DND-41 (cell line): ENCODE measurements at regions not wholly inside any gene's neighbourhood (a gene's known extent, or its start where the extent isn't known, plus 50 kb on each side); places are given as distances from the start of the nearest gene placed in this dataset.

ENCODE experiments used
- ATAC-seq: fragments of 200-7000 bp; cut with Tn5 transposase; 3 replicates; pipeline ENCODE4 v1.9.1; 2021; ENCODE audit warnings: low read depth; ENCODE audit not compliant: insufficient read depth
- DNase-seq: peaks from one replicate; pipeline ENCODE4 v3.0.0-alpha.2; 2020
- H2AFZ ChIP-seq: 2 replicates; pipeline ENCODE4 v1.6.0; 2012; ENCODE audit warnings: low read depth, low read length
- H3K27ac ChIP-seq: 2 replicates; pipeline ENCODE4 v1.5.1; 2012; ENCODE audit warnings: low read length, inconsistent platforms
- H3K27me3 ChIP-seq: fragments of 200-600 bp; sonication (generic); 2 replicates; pipeline ENCODE4 v1.6.0; 2012; ENCODE audit warnings: low read length, mild to moderate bottlenecking, inconsistent platforms; ENCODE audit not compliant: insufficient read depth, poor library complexity
- H3K36me3 ChIP-seq: 2 replicates; pipeline ENCODE4 v1.5.1; 2012; ENCODE audit warnings: low read length, inconsistent platforms; ENCODE audit not compliant: insufficient read depth
- H3K4me1 ChIP-seq: 2 replicates; pipeline ENCODE4 v1.5.1; 2012; ENCODE audit warnings: mild to moderate bottlenecking, low read length; ENCODE audit not compliant: insufficient read depth
- H3K4me2 ChIP-seq: 2 replicates; pipeline ENCODE4 v1.6.0; 2012; ENCODE audit warnings: mild to moderate bottlenecking, moderate library complexity, low read length, inconsistent platforms; ENCODE audit not compliant: insufficient read depth
- H3K4me3 ChIP-seq, 2 experiments: fragments of 200-600 bp in 1 of 2; shearing (Covaris generic) in 1 of 2; 2 replicates each; pipeline ENCODE4 v1.5.1; 2012 to 2016; ENCODE audit warnings: inconsistent platforms in 2 of 2, low read length in 2 of 2, mild to moderate bottlenecking in 2 of 2, low read depth in 1 of 2, moderate library complexity in 1 of 2
- H3K79me2 ChIP-seq: 2 replicates; pipeline ENCODE4 v1.6.0; 2012; ENCODE audit warnings: low read length, inconsistent platforms; ENCODE audit not compliant: insufficient read depth
- H3K9ac ChIP-seq: 2 replicates; pipeline ENCODE4 v1.6.0; 2012; ENCODE audit warnings: low read depth, mild to moderate bottlenecking, inconsistent platforms, low read length, moderate library complexity
- H3K9me3 ChIP-seq: 2 replicates; pipeline ENCODE4 v1.5.1; 2012; ENCODE audit warnings: low read length, moderate library complexity, mild to moderate bottlenecking, inconsistent platforms; ENCODE audit not compliant: insufficient read depth, severe bottlenecking
- H4K20me1 ChIP-seq: 2 replicates; pipeline ENCODE4 v1.6.0; 2012; ENCODE audit warnings: low read length; ENCODE audit not compliant: insufficient read depth
- CTCF ChIP-seq: IDR thresholded peaks from 2 replicates; pipeline ENCODE4 v1.5.1; 2012; ENCODE audit warnings: borderline replicate concordance, low read length, moderate library complexity, mild to moderate bottlenecking; ENCODE audit not compliant: poor library complexity, severe bottlenecking; ENCODE audit errors: extremely low read depth
- EZH2 ChIP-seq: IDR thresholded peaks from 3 replicates; pipeline ENCODE4 v1.6.1; 2012; ENCODE audit warnings: borderline replicate concordance, low read depth, mild to moderate bottlenecking, moderate library complexity, low read length, inconsistent platforms; ENCODE audit not compliant: severe bottlenecking

GRCh38 chr2:144967961-144968360 is 448.0 kb upstream of the ZEB2 start:
- no peak overlapping the region for H3K27ac ChIP-seq
- no peaks in the 10 kb centered on the region for H3K27me3 ChIP-seq
- no peaks in the 10 kb centered on the region for H4K20me1 ChIP-seq
- H3K9ac ChIP-seq = no peak overlapping the region
- no peak overlapping the region for H2AFZ ChIP-seq
- H3K9me3 ChIP-seq = peaks cover 31% of the 10 kb centered on the region
- ATAC-seq (no peak), DNase-seq (no peak)
- no peak overlapping the region for H3K4me3 ChIP-seq
- no peak overlapping the region for H3K4me2 ChIP-seq
- H3K4me1 ChIP-seq = no peaks in the 10 kb centered on the region
- no peaks in the 10 kb centered on the region for H3K79me2 ChIP-seq
- peaks cover 6% of the 10 kb centered on the region; the same call in 1 of the 2 replicates for H3K36me3 ChIP-seq
- TF ChIP-seq EZH2 (no peak), CTCF (no peak)

- Histone ChIP-seq H4K20me1 (no peaks in the 10 kb centered on the region), H3K79me2 (no peaks in the 10 kb centered on the region), H3K27ac (no peak overlapping the region), H3K9ac (no peak overlapping the region), H3K4me3 (no peak overlapping the region), H3K36me3 (peaks cover 6% of the 10 kb centered on the region; the same call in 1 of the 2 replicates), H3K27me3 (no peaks in the 10 kb centered on the region), H3K9me3 (peaks cover 28% of the 10 kb centered on the region), H3K4me2 (no peak overlapping the region), H2AFZ (no peak overlapping the region), H3K4me1 (no peaks in the 10 kb centered on the region)
- no peak for ATAC-seq
- no peak for DNase-seq
- TF ChIP-seq EZH2 (no peak), CTCF (no peak)
These were observed 445.3 kb upstream of the ZEB2 start for GRCh38 chr2:144965172-144965571.

- H3K27me3 ChIP-seq = no peaks in the 10 kb centered on the region
- ATAC-seq = no peak
- no peak overlapping the region for H3K9ac ChIP-seq
- H3K36me3 ChIP-seq = peaks cover 6% of the 10 kb centered on the region; the same call in 1 of the 2 replicates
- H3K9me3 ChIP-seq = peaks cover 19% of the 10 kb centered on the region
- no peaks in the 10 kb centered on the region for H4K20me1 ChIP-seq
- no peaks in the 10 kb centered on the region for H3K4me1 ChIP-seq
- TF ChIP-seq CTCF = no peak
- TF ChIP-seq EZH2 = no peak
- DNase-seq = no peak
- H3K4me2 ChIP-seq = no peak overlapping the region
- no peaks in the 10 kb centered on the region for H3K79me2 ChIP-seq
- no peak overlapping the region for H3K27ac ChIP-seq
- no peak overlapping the region for H2AFZ ChIP-seq
- H3K4me3 ChIP-seq = no peak overlapping the region
These were observed 443.1 kb upstream of the ZEB2 start for GRCh38 chr2:144963031-144963430.

- Histone ChIP-seq H3K27ac (no peak overlapping the region), H3K4me1 (no peaks in the 10 kb centered on the region), H3K4me2 (no peak overlapping the region), H2AFZ (no peak overlapping the region), H3K36me3 (no peaks in the 10 kb centered on the region), H4K20me1 (no peaks in the 10 kb centered on the region), H3K27me3 (no peaks in the 10 kb centered on the region), H3K9ac (no peak overlapping the region), H3K79me2 (no peaks in the 10 kb centered on the region), H3K4me3 (no peak overlapping the region), H3K9me3 (no peaks in the 10 kb centered on the region)
- ATAC-seq (no peak), DNase-seq (no peak)
- TF ChIP-seq EZH2 (no peak), CTCF (no peak)
These were observed 439.5 kb upstream of the ZEB2 start for GRCh38 chr2:144959416-144959815.
